Upper lobe of right lung (tissue), 1 donor: ENCODE measurements at regions not wholly inside any gene's neighbourhood (a gene's known extent, or its start where the extent isn't known, plus 50 kb on each side); places are given as distances from the start of the nearest gene placed in this dataset.
"Not testable (repeated sequence)": the region's sequence is repeated elsewhere in the genome, so short reads cannot be mapped to it uniquely, and the experiment has no call there.

Experiments
- ATAC-seq: fragments of 200-7000 bp; cut with Tn5 transposase; one replicate; pipeline ENCODE4 v1.9.1; 2020; ENCODE audit warnings: mild to moderate bottlenecking, moderate library complexity
- DNase-seq: peaks from one replicate; pipeline ENCODE4 v3.0.0-alpha.2; 2020
- H3K27ac ChIP-seq: fragments of 200-600 bp; one replicate; pipeline ENCODE4 v1.8.0; 2022
- H3K27me3 ChIP-seq: fragments of 200-600 bp; one replicate; pipeline ENCODE4 v1.8.0; 2022; ENCODE audit warnings: mild to moderate bottlenecking
- H3K36me3 ChIP-seq: fragments of 200-600 bp; one replicate; pipeline ENCODE4 v1.8.0; 2022
- H3K4me1 ChIP-seq: fragments of 200-600 bp; one replicate; pipeline ENCODE4 v1.8.0; 2022
- H3K4me3 ChIP-seq: fragments of 200-600 bp; one replicate; pipeline ENCODE4 v1.8.0; 2022; ENCODE audit warnings: mild to moderate bottlenecking
- H3K9me3 ChIP-seq: fragments of 200-600 bp; one replicate; pipeline ENCODE4 v1.8.0; 2022
- CTCF ChIP-seq: fragments of 200-600 bp; IDR thresholded peaks from one replicate; pipeline ENCODE4 v1.8.0; 2022; ENCODE audit warnings: antibody characterized with exemption
- intact Hi-C: fragments of 100-400 bp; cut with DNase I; formaldehyde crosslinking; loops from one replicate; pipeline ENCODE4 v1.11.0; 2022
- donor health status: DM: no; HTN: yes; CAD: no; lungs with severe emphysema.

GRCh38 chr16:17001471-17001870, 469.3 kb downstream of the XYLT1 start:
- intact Hi-C loops: no loop called here

GRCh38 chr16:17002565-17002964, 468.2 kb downstream of the XYLT1 start:
- ATAC-seq (no peak), DNase-seq (no peak)
- H3K9me3 ChIP-seq: no peaks in the 10 kb centered on the region
- TF ChIP-seq CTCF: no peak
- no peak overlapping the region for H3K27ac ChIP-seq
- intact Hi-C loops: no loop called here
- no peak overlapping the region for H3K4me3 ChIP-seq
- no peaks in the 10 kb centered on the region for H3K4me1 ChIP-seq
- no peaks in the 10 kb centered on the region for H3K36me3 ChIP-seq
- H3K27me3 ChIP-seq: no peaks in the 10 kb centered on the region

More at GRCh38 chr16:17001471-17001870, 469.3 kb downstream of the XYLT1 start:
- DNase-seq (no peak), ATAC-seq (no peak)
- H3K4me3 ChIP-seq: no peak overlapping the region
- no peak overlapping the region for H3K27ac ChIP-seq
- no peak for TF ChIP-seq CTCF
- no peaks in the 10 kb centered on the region for H3K4me1 ChIP-seq
- no peaks in the 10 kb centered on the region for H3K9me3 ChIP-seq
- no peaks in the 10 kb centered on the region for H3K36me3 ChIP-seq
- no peaks in the 10 kb centered on the region for H3K27me3 ChIP-seq

GRCh38 chr16:17005963-17006362, 464.8 kb downstream of the XYLT1 start:
- H3K9me3 ChIP-seq, H3K27ac ChIP-seq, H3K4me1 ChIP-seq, H3K36me3 ChIP-seq, H3K27me3 ChIP-seq, DNase-seq, ATAC-seq, H3K4me3 ChIP-seq, intact Hi-C loops: not testable (repeated sequence)

GRCh38 chr16:17011712-17012111, 459.0 kb downstream of the XYLT1 start:
- Histone ChIP-seq H3K9me3 (no peaks in the 10 kb centered on the region), H3K4me3 (no peak overlapping the region), H3K36me3 (no peaks in the 10 kb centered on the region), H3K27me3 (no peaks in the 10 kb centered on the region), H3K27ac (no peak overlapping the region), H3K4me1 (no peaks in the 10 kb centered on the region)
- DNase-seq (no peak), ATAC-seq (no peak)
- intact Hi-C loops: no loop called here
- no peak for TF ChIP-seq CTCF

- H3K27me3 ChIP-seq: no peaks in the 10 kb centered on the region
- intact Hi-C loops: no loop called here
- DNase-seq: no peak
- H3K4me3 ChIP-seq: no peak overlapping the region
- TF ChIP-seq CTCF: no peak
- H3K36me3 ChIP-seq: no peaks in the 10 kb centered on the region
- H3K4me1 ChIP-seq: no peaks in the 10 kb centered on the region
- H3K9me3 ChIP-seq: no peaks in the 10 kb centered on the region
- no peak overlapping the region for H3K27ac ChIP-seq
- no peak for ATAC-seq
Measured at GRCh38 chr16:17013038-17013437, 457.7 kb downstream of the XYLT1 start.

- intact Hi-C loops: no loop called here
- no peak for DNase-seq
- TF ChIP-seq CTCF: no peak
- Histone ChIP-seq H3K4me1 (no peaks in the 10 kb centered on the region), H3K9me3 (no peaks in the 10 kb centered on the region), H3K27ac (no peak overlapping the region), H3K4me3 (no peak overlapping the region), H3K36me3 (no peaks in the 10 kb centered on the region), H3K27me3 (no peaks in the 10 kb centered on the region)
- ATAC-seq: no peak
Measured at GRCh38 chr16:17014484-17015121, 456.2 kb downstream of the XYLT1 start.
